ENCODE measurements at regions not wholly inside any gene's neighbourhood (a gene's known extent, or its start where the extent isn't known, plus 50 kb on each side); places are given as distances from the start of the nearest gene placed in this dataset.

DNA sequence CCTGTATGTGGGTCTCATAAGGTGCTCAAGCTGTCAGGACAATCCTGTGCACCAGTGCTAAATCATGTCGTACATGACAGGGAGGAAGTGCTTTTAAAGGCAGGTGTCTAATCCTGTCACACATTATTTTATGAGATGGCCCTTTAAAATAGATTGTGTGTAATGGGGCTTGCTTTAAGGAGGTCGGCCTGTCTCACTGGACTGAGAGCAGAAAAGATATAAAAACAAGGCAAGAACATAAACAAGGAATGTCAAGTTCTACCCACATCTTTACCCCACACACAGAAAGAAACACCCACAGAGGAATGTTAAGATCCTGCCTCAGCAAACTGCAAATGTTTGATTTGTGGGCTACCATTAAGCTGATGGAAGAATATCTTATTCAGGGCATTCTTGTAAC lies 279.0 kb downstream of the FOXA2 start:
- TF ChIP-seq POLR2A (IDR thresholded peaks at IDR 0.05): no peak
- no peak for TF ChIP-seq POLR2AphosphoS5 (IDR thresholded peaks at IDR 0.05; ENCODE audit: insufficient read depth in 1 of 2, low read depth in 1 of 2)
- TF ChIP-seq, protein P1, sequence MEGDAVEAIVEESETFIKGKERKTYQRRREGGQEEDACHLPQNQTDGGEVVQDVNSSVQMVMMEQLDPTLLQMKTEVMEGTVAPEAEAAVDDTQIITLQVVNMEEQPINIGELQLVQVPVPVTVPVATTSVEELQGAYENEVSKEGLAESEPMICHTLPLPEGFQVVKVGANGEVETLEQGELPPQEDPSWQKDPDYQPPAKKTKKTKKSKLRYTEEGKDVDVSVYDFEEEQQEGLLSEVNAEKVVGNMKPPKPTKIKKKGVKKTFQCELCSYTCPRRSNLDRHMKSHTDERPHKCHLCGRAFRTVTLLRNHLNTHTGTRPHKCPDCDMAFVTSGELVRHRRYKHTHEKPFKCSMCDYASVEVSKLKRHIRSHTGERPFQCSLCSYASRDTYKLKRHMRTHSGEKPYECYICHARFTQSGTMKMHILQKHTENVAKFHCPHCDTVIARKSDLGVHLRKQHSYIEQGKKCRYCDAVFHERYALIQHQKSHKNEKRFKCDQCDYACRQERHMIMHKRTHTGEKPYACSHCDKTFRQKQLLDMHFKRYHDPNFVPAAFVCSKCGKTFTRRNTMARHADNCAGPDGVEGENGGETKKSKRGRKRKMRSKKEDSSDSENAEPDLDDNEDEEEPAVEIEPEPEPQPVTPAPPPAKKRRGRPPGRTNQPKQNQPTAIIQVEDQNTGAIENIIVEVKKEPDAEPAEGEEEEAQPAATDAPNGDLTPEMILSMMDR (IDR thresholded peaks at IDR 0.05): no peak

Data from vagina (tissue), 2 donors.